Panc1 (cell line): ENCODE measurements at regions not wholly inside any gene's neighbourhood (a gene's known extent, or its start where the extent isn't known, plus 50 kb on each side); places are given as distances from the start of the nearest gene placed in this dataset.

Experiments
- ATAC-seq: fragments of 200-7000 bp; cut with Tn5 transposase; 2 replicates; pipeline ENCODE4 v1.9.1; 2020; ENCODE audit warnings: mild to moderate bottlenecking, moderate library complexity
- BruUV-seq: library from RNA; stranded (reverse); fragments of 400-500 nt; replicated peaks from 2 replicates; lab custom pipeline; 2021; lab: Mats Ljungman, UMichigan
- CTCF ChIA-PET: fragments of 300-600 bp; sonication (Branson Sonifier 250); formaldehyde crosslinking; loops from one replicate; lab custom pipeline; 2022; ENCODE audit warnings: antibody characterized with exemption; lab: Charles Lee
- POLR2A ChIA-PET: fragments of 300-600 bp; sonication (Branson Sonifier 250); formaldehyde crosslinking; loops from one replicate; lab custom pipeline; 2022; ENCODE audit warnings: antibody characterized with exemption; lab: Charles Lee
- DNase-seq: peaks from one replicate; pipeline ENCODE4 v3.0.0-alpha.2; 2010; ENCODE audit warnings: low read depth, low spot score
- H3K27ac ChIP-seq: 2 replicates; pipeline ENCODE4 v1.5.1; 2011; ENCODE audit warnings: mild to moderate bottlenecking, low read length, inconsistent platforms
- H3K27me3 ChIP-seq: fragments of 200-500 bp; sonication (Bioruptor generic); 2 replicates; pipeline ENCODE4 v1.6.0; 2014; ENCODE audit warnings: low read length, inconsistent platforms; ENCODE audit not compliant: control insufficient read depth, insufficient read depth
- H3K36me3 ChIP-seq: fragments of 200-500 bp; sonication (Bioruptor generic); 2 replicates; pipeline ENCODE4 v1.5.1; 2014; ENCODE audit warnings: inconsistent platforms, mild to moderate bottlenecking, low read length, moderate library complexity; ENCODE audit not compliant: control insufficient read depth, insufficient read depth
- H3K4me1 ChIP-seq: 2 replicates; pipeline ENCODE4 v1.5.1; 2011; ENCODE audit warnings: inconsistent platforms, mild to moderate bottlenecking, low read length, moderate library complexity; ENCODE audit not compliant: control insufficient read depth, insufficient read depth
- H3K4me3 ChIP-seq, 2 experiments: 2 replicates each; pipeline ENCODE4 v1.5.1; 2011 to 2012; ENCODE audit warnings: low read depth in 2 of 2, low read length in 2 of 2, mild to moderate bottlenecking in 2 of 2, inconsistent platforms in 1 of 2, moderate library complexity in 1 of 2
- H3K9me3 ChIP-seq: fragments of 200-500 bp; sonication (Bioruptor generic); 2 replicates; pipeline ENCODE4 v1.5.1; 2014; ENCODE audit warnings: low read depth, mild to moderate bottlenecking, inconsistent platforms, low read length, moderate library complexity; ENCODE audit not compliant: control insufficient read depth, insufficient read depth
- POLR2AphosphoS5 ChIP-seq: IDR thresholded peaks from 2 replicates; pipeline ENCODE4 v1.6.1; 2012; ENCODE audit warnings: mild to moderate bottlenecking, low read depth, low read length, moderate library complexity
- SIN3A ChIP-seq: IDR thresholded peaks from 2 replicates; pipeline ENCODE4 v1.6.1; 2012; ENCODE audit warnings: low read depth, mild to moderate bottlenecking, low read length, moderate library complexity, borderline replicate concordance; ENCODE audit not compliant: insufficient read depth
- TCF7L2 ChIP-seq: IDR thresholded peaks from 2 replicates; pipeline ENCODE4 v1.6.1; 2011; ENCODE audit warnings: mild to moderate bottlenecking, low read depth, low read length, inconsistent platforms
- in situ Hi-C: cut with HindIII; loops from 2 replicates; pipeline ENCODE4 v1.10.0; 2016; ENCODE audit warnings: low sequenced_read_pairs, low pct_unique_long_range_greater_than_20kb
- intact Hi-C: fragments of 100-400 bp; cut with micrococcal nuclease; formaldehyde crosslinking; loops from one replicate; pipeline ENCODE4 v1.10.0; 2022; ENCODE audit not compliant: unreplicated experiment
- TF ChIP-seq, protein P1 (sequence below): fragments of 450-650 bp; IDR thresholded peaks from 2 replicates; pipeline ENCODE4 v1.5.1; 2017; ENCODE audit warnings: mild to moderate bottlenecking
- TF ChIP-seq, protein P2 (sequence below), 2 experiments: IDR thresholded peaks; 2 replicates each; pipeline ENCODE4 v1.6.1; 2011 to 2012; ENCODE audit warnings: low read depth in 2 of 2, control low read depth in 1 of 2, low read length in 1 of 2, mild to moderate bottlenecking in 1 of 2, moderate library complexity in 1 of 2; ENCODE audit not compliant: insufficient read depth in 1 of 2

DNA sequence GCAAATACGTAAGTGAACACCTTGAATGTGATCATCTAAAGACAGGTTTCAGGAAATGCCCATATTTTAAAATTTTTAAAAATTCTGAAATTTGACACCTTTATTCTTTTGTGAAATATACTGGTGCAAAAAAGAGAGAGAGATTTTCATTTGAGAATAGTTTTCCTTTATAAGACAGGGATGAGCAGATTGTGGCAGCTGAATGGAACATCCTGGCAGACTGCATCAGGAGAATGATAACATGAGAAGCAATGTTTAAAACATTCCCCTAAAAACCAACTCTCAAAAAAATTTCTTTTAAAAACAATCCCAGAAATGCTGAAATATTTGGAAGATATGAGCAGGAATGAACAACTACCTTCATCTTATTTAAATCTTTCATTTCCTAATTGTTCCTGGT, 744.8 kb upstream of the ID2 start:
- TF ChIP-seq POLR2AphosphoS5, result no peak
- TF ChIP-seq, protein P1, sequence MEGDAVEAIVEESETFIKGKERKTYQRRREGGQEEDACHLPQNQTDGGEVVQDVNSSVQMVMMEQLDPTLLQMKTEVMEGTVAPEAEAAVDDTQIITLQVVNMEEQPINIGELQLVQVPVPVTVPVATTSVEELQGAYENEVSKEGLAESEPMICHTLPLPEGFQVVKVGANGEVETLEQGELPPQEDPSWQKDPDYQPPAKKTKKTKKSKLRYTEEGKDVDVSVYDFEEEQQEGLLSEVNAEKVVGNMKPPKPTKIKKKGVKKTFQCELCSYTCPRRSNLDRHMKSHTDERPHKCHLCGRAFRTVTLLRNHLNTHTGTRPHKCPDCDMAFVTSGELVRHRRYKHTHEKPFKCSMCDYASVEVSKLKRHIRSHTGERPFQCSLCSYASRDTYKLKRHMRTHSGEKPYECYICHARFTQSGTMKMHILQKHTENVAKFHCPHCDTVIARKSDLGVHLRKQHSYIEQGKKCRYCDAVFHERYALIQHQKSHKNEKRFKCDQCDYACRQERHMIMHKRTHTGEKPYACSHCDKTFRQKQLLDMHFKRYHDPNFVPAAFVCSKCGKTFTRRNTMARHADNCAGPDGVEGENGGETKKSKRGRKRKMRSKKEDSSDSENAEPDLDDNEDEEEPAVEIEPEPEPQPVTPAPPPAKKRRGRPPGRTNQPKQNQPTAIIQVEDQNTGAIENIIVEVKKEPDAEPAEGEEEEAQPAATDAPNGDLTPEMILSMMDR, result no peak
- TF ChIP-seq, protein P2, sequence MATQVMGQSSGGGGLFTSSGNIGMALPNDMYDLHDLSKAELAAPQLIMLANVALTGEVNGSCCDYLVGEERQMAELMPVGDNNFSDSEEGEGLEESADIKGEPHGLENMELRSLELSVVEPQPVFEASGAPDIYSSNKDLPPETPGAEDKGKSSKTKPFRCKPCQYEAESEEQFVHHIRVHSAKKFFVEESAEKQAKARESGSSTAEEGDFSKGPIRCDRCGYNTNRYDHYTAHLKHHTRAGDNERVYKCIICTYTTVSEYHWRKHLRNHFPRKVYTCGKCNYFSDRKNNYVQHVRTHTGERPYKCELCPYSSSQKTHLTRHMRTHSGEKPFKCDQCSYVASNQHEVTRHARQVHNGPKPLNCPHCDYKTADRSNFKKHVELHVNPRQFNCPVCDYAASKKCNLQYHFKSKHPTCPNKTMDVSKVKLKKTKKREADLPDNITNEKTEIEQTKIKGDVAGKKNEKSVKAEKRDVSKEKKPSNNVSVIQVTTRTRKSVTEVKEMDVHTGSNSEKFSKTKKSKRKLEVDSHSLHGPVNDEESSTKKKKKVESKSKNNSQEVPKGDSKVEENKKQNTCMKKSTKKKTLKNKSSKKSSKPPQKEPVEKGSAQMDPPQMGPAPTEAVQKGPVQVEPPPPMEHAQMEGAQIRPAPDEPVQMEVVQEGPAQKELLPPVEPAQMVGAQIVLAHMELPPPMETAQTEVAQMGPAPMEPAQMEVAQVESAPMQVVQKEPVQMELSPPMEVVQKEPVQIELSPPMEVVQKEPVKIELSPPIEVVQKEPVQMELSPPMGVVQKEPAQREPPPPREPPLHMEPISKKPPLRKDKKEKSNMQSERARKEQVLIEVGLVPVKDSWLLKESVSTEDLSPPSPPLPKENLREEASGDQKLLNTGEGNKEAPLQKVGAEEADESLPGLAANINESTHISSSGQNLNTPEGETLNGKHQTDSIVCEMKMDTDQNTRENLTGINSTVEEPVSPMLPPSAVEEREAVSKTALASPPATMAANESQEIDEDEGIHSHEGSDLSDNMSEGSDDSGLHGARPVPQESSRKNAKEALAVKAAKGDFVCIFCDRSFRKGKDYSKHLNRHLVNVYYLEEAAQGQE (IDR thresholded peaks at IDR 0.05; ENCODE audit: insufficient read depth in 1 of 2, low read depth in 2 of 2, low read length in 1 of 2), result no peak
- no peak for TF ChIP-seq TCF7L2
- TF ChIP-seq SIN3A, result no peak
- no TSS peak for BruUV-seq

DNA sequence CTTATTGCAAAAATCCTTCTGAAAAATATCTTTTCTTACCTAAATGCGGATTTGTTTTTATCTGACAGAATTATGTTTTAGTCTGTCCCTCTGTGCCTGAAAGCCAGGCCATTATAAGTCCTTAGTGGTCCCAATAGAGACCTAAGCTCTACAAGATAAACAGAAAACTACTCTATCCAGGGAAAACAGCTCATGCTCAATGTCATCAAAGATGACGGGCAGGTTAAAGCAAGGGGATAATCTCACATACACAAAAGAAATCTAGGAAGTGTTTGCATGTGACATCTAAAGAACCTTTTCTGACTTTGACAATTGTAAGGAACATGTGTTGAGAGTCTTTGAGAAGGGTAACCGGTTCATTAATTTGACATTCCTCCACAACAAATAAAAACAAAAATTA, 741.1 kb upstream of the ID2 start:
- no TSS peak for BruUV-seq
- ATAC-seq, result no peak
- H3K36me3 ChIP-seq, result no peaks in the 10 kb centered on the region
- TF ChIP-seq, protein P1, result no peak
- TF ChIP-seq SIN3A (no peak), POLR2AphosphoS5 (no peak), TCF7L2 (no peak)
- TF ChIP-seq, protein P2 (IDR thresholded peaks at IDR 0.05; ENCODE audit: insufficient read depth in 1 of 2, low read depth in 2 of 2, low read length in 1 of 2), result no peak
- CTCF ChIA-PET, result no interaction called here
- no peaks in the 10 kb centered on the region for H3K4me1 ChIP-seq
- H3K27me3 ChIP-seq, result no peaks in the 10 kb centered on the region
- in situ Hi-C loops (no loop called here), intact Hi-C loops (no loop called here)
- H3K4me3 ChIP-seq, result no peak overlapping the region
- no peaks in the 10 kb centered on the region for H3K9me3 ChIP-seq
- DNase-seq, result no peak
- no peak overlapping the region for H3K27ac ChIP-seq
- POLR2A ChIA-PET, result no interaction called here

More for the DNA sequence above, 744.8 kb upstream of the ID2 start:
- no peak overlapping the region for H3K4me3 ChIP-seq
- no peaks in the 10 kb centered on the region for H3K36me3 ChIP-seq
- POLR2A ChIA-PET, result no interaction called here
- no peaks in the 10 kb centered on the region for H3K9me3 ChIP-seq
- H3K4me1 ChIP-seq, result no peaks in the 10 kb centered on the region
- DNase-seq (no peak), ATAC-seq (no peak)
- CTCF ChIA-PET, result no interaction called here
- H3K27me3 ChIP-seq, result no peaks in the 10 kb centered on the region
- H3K27ac ChIP-seq, result no peak overlapping the region
- intact Hi-C loops, result no loop called here
- in situ Hi-C loops, result no loop called here
